NK-92 (cell line): ENCODE measurements at regions not wholly inside any gene's neighbourhood (a gene's known extent, or its start where the extent isn't known, plus 50 kb on each side); places are given as distances from the start of the nearest gene placed in this dataset.
"Not testable (repeated sequence)": the region's sequence is repeated elsewhere in the genome, so short reads cannot be mapped to it uniquely, and the experiment has no call there.

Experiments used
- DNase-seq: peaks from one replicate; lab custom pipeline; 2025; ENCODE audit not compliant: unreplicated experiment; lab: John Stamatoyannopoulos, UW

- DNase-seq: no peak
Observed at GRCh38 chr17:77509089-77509488, 368.3 kb downstream of the SEC14L1 start.

GRCh38 chr17:77509599-77509998, 368.8 kb downstream of the SEC14L1 start:
- DNase-seq: no peak

GRCh38 chr17:77510133-77510796, 369.5 kb downstream of the SEC14L1 start:
- DNase-seq: no peak

- DNase-seq: no peak
Observed at GRCh38 chr17:77511514-77512061, 370.8 kb downstream of the SEC14L1 start.

- DNase-seq: no peak
Observed at GRCh38 chr17:77512062-77512946, 371.5 kb downstream of the SEC14L1 start.

GRCh38 chr17:77513045-77513444, 372.3 kb downstream of the SEC14L1 start:
- DNase-seq: no peak

- DNase-seq: no peak
Observed at GRCh38 chr17:77515227-77515626, 374.5 kb downstream of the SEC14L1 start.

GRCh38 chr17:77516902-77517301, 376.1 kb downstream of the SEC14L1 start:
- DNase-seq: no peak

- no peak for DNase-seq
Observed at GRCh38 chr17:77521076-77521475, 380.3 kb downstream of the SEC14L1 start.

- no peak for DNase-seq
Observed at GRCh38 chr17:77523540-77523939, 382.8 kb downstream of the SEC14L1 start.

- no peak for DNase-seq
Observed at GRCh38 chr17:77526259-77526711, 385.5 kb downstream of the SEC14L1 start.

GRCh38 chr17:77526728-77527350, 386.1 kb downstream of the SEC14L1 start:
- DNase-seq: no peak

- DNase-seq: no peak
Observed at GRCh38 chr17:77527409-77527808, 386.6 kb downstream of the SEC14L1 start.

GRCh38 chr17:77527836-77528505, 387.2 kb downstream of the SEC14L1 start:
- DNase-seq: no peak

GRCh38 chr17:77528516-77529327, 388.0 kb downstream of the SEC14L1 start:
- no peak for DNase-seq

GRCh38 chr17:77529328-77529650, 388.5 kb downstream of the SEC14L1 start:
- DNase-seq: no peak

- DNase-seq: no peak
Observed at GRCh38 chr17:77530591-77530990, 389.8 kb downstream of the SEC14L1 start.

- no peak for DNase-seq
Observed at GRCh38 chr17:77531002-77531401, 390.2 kb downstream of the SEC14L1 start.

GRCh38 chr17:77531641-77532040, 390.9 kb downstream of the SEC14L1 start:
- DNase-seq: no peak

GRCh38 chr17:77533697-77534096, 392.9 kb downstream of the SEC14L1 start:
- not testable (repeated sequence) for DNase-seq
